HepG2 (cell line): ENCODE measurements at regions not wholly inside any gene's neighbourhood (a gene's known extent, or its start where the extent isn't known, plus 50 kb on each side); places are given as distances from the start of the nearest gene placed in this dataset.

ENCODE experiments used
- GTF2F1 ChIP-seq: fragments of 150-350 bp; IDR thresholded peaks from 2 replicates; pipeline ENCODE4 v1.6.1; 2014; ENCODE audit warnings: low read length
- MAFF ChIP-seq: IDR thresholded peaks from 2 replicates; pipeline ENCODE4 v1.6.1; 2011; ENCODE audit warnings: low read depth, low read length, improper control_type of control experiment
- NCOA1 ChIP-seq: sonication (generic); formaldehyde crosslinking; IDR thresholded peaks from 2 replicates; pipeline ENCODE4 v1.9.0; 2021; ENCODE audit warnings: missing genetic modification reagents
- NFIB ChIP-seq: sonication (generic); formaldehyde crosslinking; IDR thresholded peaks from 2 replicates; pipeline ENCODE4 v1.9.0; 2021; ENCODE audit warnings: missing genetic modification reagents, mild to moderate bottlenecking, borderline replicate concordance
- SIN3A ChIP-seq: IDR thresholded peaks from 2 replicates; pipeline ENCODE4 v1.6.1; 2011; ENCODE audit warnings: low read depth, mild to moderate bottlenecking, control low read depth, low read length, borderline replicate concordance
- ZMYM4 ChIP-seq: sonication (generic); formaldehyde crosslinking; IDR thresholded peaks from 2 replicates; pipeline ENCODE4 v1.8.1; 2023; ENCODE audit warnings: mild to moderate bottlenecking, missing genetic modification reagents
- ZNF562 ChIP-seq: sonication (generic); formaldehyde crosslinking; IDR thresholded peaks from 2 replicates; pipeline ENCODE4 v1.8.0; 2022; ENCODE audit warnings: missing genetic modification reagents, borderline replicate concordance
- ZSCAN20 ChIP-seq: sonication (generic); formaldehyde crosslinking; IDR thresholded peaks from 2 replicates; pipeline ENCODE4 v1.4.0; 2020; ENCODE audit warnings: missing genetic modification reagents, mild to moderate bottlenecking, borderline replicate concordance
- TF ChIP-seq, protein P1 (sequence below): sonication (generic); formaldehyde crosslinking; IDR thresholded peaks from 2 replicates; pipeline ENCODE4 v1.4.0; 2020; ENCODE audit warnings: missing genetic modification reagents
- TF ChIP-seq, protein P2 (sequence below): IDR thresholded peaks from 2 replicates; pipeline ENCODE4 v1.6.1; 2016; ENCODE audit warnings: missing compliant biosample characterization, missing genetic modification reagents, borderline replicate concordance
- TF ChIP-seq, protein P3 (sequence below): sonication (generic); formaldehyde crosslinking; IDR thresholded peaks from 2 replicates; pipeline ENCODE4 v1.4.0; 2020; ENCODE audit warnings: missing genetic modification reagents, borderline replicate concordance
- TF ChIP-seq, protein P4 (sequence below), 2 experiments: sonication (generic) in 1 of 2; formaldehyde crosslinking in 1 of 2; IDR thresholded peaks; 2 replicates each; pipeline versions ENCODE4 v1.4.0 to v1.6.1; 2016 to 2020; ENCODE audit warnings: borderline replicate concordance in 1 of 2, low read depth in 1 of 2, mild to moderate bottlenecking in 1 of 2, missing genetic modification reagents in 1 of 2

DNA sequence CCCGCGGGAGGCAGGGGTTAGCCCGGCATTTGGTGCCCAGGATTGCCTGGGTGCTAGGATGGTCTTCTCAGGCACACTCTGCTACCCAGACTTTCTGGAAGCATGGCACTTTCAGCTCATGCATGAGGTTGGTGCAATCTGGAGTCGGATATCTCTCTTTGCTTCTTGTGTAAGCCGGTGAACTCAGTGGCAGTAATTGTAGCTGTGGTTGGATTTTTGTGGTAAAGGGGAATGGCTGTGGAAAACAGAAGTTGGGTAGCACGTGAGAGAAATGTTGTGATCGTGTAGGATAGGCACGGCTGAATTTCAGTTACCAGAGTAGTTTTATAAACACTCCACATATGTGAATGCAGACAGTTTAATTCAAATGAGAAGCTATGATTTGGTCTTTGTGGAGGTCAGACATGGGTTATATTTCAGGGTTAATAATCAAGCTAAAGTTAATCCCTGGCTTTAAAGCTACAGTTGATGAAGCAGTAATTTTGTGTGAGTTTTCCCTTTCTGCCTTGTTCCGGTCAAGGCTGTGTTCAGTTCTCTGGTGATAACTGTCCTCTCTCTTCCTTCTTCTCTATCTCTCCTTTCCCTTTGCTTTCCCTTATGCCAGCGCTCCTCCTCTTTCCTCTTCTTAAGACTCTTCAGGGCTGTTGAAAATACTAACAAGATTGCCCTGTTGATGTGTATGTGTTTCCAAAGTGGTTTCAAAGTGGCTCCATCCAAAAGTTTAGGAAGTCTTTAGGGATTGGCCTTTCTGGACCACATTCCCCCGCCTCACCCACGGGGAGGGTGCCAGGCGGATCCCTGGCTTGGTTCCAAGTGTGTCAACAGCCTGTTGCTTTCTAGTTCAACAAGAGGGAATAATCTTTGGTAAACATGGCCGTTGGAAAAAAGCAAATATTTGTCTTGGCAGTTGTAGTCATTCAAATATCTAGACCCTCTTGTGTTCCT lies 404.6 kb upstream of the C2CD4B start (continued):
- TF ChIP-seq, protein P1, sequence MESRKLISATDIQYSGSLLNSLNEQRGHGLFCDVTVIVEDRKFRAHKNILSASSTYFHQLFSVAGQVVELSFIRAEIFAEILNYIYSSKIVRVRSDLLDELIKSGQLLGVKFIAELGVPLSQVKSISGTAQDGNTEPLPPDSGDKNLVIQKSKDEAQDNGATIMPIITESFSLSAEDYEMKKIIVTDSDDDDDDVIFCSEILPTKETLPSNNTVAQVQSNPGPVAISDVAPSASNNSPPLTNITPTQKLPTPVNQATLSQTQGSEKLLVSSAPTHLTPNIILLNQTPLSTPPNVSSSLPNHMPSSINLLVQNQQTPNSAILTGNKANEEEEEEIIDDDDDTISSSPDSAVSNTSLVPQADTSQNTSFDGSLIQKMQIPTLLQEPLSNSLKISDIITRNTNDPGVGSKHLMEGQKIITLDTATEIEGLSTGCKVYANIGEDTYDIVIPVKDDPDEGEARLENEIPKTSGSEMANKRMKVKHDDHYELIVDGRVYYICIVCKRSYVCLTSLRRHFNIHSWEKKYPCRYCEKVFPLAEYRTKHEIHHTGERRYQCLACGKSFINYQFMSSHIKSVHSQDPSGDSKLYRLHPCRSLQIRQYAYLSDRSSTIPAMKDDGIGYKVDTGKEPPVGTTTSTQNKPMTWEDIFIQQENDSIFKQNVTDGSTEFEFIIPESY (CRISPR knock-in tag), result peak; percentile 56
- TF ChIP-seq SIN3A (no peak), ZSCAN20 (CRISPR knock-in tag) (peak; percentile 90), GTF2F1 (no peak), NCOA1 (CRISPR knock-in tag) (0 out of 2 replicates have a peak, but pooled peaks have one; percentile 55), NFIB (CRISPR knock-in tag) (peak; percentile 99), ZNF562 (CRISPR knock-in tag) (no peak), MAFF (no peak), ZMYM4 (CRISPR knock-in tag) (peak; percentile 85)
- TF ChIP-seq, protein P2, sequence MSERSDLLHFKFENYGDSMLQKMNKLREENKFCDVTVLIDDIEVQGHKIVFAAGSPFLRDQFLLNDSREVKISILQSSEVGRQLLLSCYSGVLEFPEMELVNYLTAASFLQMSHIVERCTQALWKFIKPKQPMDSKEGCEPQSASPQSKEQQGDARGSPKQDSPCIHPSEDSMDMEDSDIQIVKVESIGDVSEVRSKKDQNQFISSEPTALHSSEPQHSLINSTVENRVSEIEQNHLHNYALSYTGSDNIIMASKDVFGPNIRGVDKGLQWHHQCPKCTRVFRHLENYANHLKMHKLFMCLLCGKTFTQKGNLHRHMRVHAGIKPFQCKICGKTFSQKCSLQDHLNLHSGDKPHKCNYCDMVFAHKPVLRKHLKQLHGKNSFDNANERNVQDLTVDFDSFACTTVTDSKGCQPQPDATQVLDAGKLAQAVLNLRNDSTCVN (CRISPR knock-in tag), result peak; percentile 77; the same call in 1 of the 2 replicates
- TF ChIP-seq, protein P3, sequence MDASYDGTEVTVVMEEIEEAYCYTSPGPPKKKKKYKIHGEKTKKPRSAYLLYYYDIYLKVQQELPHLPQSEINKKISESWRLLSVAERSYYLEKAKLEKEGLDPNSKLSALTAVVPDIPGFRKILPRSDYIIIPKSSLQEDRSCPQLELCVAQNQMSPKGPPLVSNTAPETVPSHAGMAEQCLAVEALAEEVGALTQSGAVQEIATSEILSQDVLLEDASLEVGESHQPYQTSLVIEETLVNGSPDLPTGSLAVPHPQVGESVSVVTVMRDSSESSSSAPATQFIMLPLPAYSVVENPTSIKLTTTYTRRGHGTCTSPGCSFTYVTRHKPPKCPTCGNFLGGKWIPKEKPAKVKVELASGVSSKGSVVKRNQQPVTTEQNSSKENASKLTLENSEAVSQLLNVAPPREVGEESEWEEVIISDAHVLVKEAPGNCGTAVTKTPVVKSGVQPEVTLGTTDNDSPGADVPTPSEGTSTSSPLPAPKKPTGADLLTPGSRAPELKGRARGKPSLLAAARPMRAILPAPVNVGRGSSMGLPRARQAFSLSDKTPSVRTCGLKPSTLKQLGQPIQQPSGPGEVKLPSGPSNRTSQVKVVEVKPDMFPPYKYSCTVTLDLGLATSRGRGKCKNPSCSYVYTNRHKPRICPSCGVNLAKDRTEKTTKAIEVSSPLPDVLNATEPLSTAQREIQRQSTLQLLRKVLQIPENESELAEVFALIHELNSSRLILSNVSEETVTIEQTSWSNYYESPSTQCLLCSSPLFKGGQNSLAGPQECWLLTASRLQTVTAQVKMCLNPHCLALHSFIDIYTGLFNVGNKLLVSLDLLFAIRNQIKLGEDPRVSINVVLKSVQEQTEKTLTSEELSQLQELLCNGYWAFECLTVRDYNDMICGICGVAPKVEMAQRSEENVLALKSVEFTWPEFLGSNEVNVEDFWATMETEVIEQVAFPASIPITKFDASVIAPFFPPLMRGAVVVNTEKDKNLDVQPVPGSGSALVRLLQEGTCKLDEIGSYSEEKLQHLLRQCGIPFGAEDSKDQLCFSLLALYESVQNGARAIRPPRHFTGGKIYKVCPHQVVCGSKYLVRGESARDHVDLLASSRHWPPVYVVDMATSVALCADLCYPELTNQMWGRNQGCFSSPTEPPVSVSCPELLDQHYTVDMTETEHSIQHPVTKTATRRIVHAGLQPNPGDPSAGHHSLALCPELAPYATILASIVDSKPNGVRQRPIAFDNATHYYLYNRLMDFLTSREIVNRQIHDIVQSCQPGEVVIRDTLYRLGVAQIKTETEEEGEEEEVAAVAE, result 0 out of 2 replicates have a peak, but pooled peaks have one; percentile 67
- TF ChIP-seq, protein P4, sequence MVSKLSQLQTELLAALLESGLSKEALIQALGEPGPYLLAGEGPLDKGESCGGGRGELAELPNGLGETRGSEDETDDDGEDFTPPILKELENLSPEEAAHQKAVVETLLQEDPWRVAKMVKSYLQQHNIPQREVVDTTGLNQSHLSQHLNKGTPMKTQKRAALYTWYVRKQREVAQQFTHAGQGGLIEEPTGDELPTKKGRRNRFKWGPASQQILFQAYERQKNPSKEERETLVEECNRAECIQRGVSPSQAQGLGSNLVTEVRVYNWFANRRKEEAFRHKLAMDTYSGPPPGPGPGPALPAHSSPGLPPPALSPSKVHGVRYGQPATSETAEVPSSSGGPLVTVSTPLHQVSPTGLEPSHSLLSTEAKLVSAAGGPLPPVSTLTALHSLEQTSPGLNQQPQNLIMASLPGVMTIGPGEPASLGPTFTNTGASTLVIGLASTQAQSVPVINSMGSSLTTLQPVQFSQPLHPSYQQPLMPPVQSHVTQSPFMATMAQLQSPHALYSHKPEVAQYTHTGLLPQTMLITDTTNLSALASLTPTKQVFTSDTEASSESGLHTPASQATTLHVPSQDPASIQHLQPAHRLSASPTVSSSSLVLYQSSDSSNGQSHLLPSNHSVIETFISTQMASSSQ (IDR thresholded peaks at IDR 0.05; ENCODE audit: low read depth), result peak; percentile 84
- TF ChIP-seq, protein P4 (CRISPR knock-in tag; IDR thresholded peaks at IDR 0.05; ENCODE audit: borderline replicate concordance), result peak; percentile 94
